CD4-positive, alpha-beta T cell (primary cell): ENCODE measurements at regions not wholly inside any gene's neighbourhood (a gene's known extent, or its start where the extent isn't known, plus 50 kb on each side); places are given as distances from the start of the nearest gene placed in this dataset.

Experiments used
- ATAC-seq: fragments of 200-7000 bp; cut with Tn5 transposase; one replicate; pipeline ENCODE4 v1.10.0; 2022; ENCODE audit warnings: mild to moderate bottlenecking; ENCODE audit not compliant: poor library complexity
- CTCF ChIA-PET: fragments of 350-600 bp; sonication (Branson Sonifier 250); formaldehyde crosslinking; loops from one replicate; lab custom pipeline; 2021; ENCODE audit warnings: antibody characterized with exemption, inconsistent platforms; lab: Charles Lee
- POLR2A ChIA-PET: fragments of 350-600 bp; sonication (Branson Sonifier 250); formaldehyde crosslinking; loops from one replicate; lab custom pipeline; 2021; ENCODE audit warnings: antibody characterized with exemption, inconsistent platforms; lab: Charles Lee
- DNase-seq, 14 experiments: peaks; one replicate each; pipeline ENCODE4 v3.0.0-alpha.2; 2013 to 2020; ENCODE audit warnings: mixed read lengths in 2 of 14
- H3K27ac ChIP-seq, 2 donors: one replicate each; pipeline versions ENCODE4 v1.5.1 to v1.7.0; 2013; ENCODE audit warnings: low read length in 2 of 2, low read depth in 1 of 2, mild to moderate bottlenecking in 1 of 2
- H3K27me3 ChIP-seq, 2 experiments: 1 replicate in 1 of 2; 2 replicates in 1 of 2; pipeline versions ENCODE4 v1.6.1 to v1.7.0; 2013; ENCODE audit warnings: low read length in 2 of 2, control low read depth in 1 of 2, mild to moderate bottlenecking in 1 of 2, moderate library complexity in 1 of 2; ENCODE audit not compliant: insufficient read depth in 2 of 2, control insufficient read depth in 1 of 2
- H3K36me3 ChIP-seq: one replicate; pipeline ENCODE4 v1.6.1; 2013; ENCODE audit warnings: low read length, control low read depth; ENCODE audit not compliant: insufficient read depth
- H3K4me1 ChIP-seq: one replicate; pipeline ENCODE4 v1.6.1; 2013; ENCODE audit warnings: low read length, control low read depth; ENCODE audit not compliant: insufficient read depth
- H3K4me3 ChIP-seq: one replicate; pipeline ENCODE4 v1.5.1; 2013; ENCODE audit warnings: mild to moderate bottlenecking, low read length, moderate library complexity
- H3K9me3 ChIP-seq, 2 experiments: 1 replicate in 1 of 2; 2 replicates in 1 of 2; pipeline versions ENCODE4 v1.6.1 to v1.7.0; 2013; ENCODE audit warnings: low read length in 2 of 2, mild to moderate bottlenecking in 2 of 2, control low read depth in 1 of 2, moderate library complexity in 1 of 2; ENCODE audit not compliant: control insufficient read depth in 1 of 2, insufficient read depth in 1 of 2
- H3K27ac Mint-ChIP-seq: one replicate; pipeline ENCODE4 v1.8.0; 2020; ENCODE audit warnings: mixed read lengths
- H3K27me3 Mint-ChIP-seq: one replicate; pipeline ENCODE4 v1.8.0; 2021; ENCODE audit warnings: mixed read lengths
- H3K36me3 Mint-ChIP-seq: one replicate; pipeline ENCODE4 v1.8.0; 2021; ENCODE audit warnings: low read depth, mixed read lengths
- H3K4me1 Mint-ChIP-seq: one replicate; pipeline ENCODE4 v1.8.0; 2021; ENCODE audit warnings: low read depth, mixed read lengths
- H3K4me3 Mint-ChIP-seq: one replicate; pipeline ENCODE4 v1.8.0; 2020; ENCODE audit warnings: mild to moderate bottlenecking, mixed read lengths
- H3K9me3 Mint-ChIP-seq: one replicate; pipeline ENCODE4 v1.8.0; 2020; ENCODE audit warnings: mixed read lengths
- intact Hi-C, 2 experiments: fragments of 100-400 bp; cut with DNase I in 1 of 2; cut with micrococcal nuclease in 1 of 2; formaldehyde crosslinking; loops; one replicate each; pipeline versions ENCODE4 v1.15.1 to v1.9.0; 2023 to 2025; cut with DNase I, micrococcal nuclease
- TF ChIP-seq, protein P1 (sequence below): fragments of 200-600 bp; IDR thresholded peaks from one replicate; pipeline ENCODE4 v1.8.0; 2022; ENCODE audit warnings: antibody characterized with exemption, mild to moderate bottlenecking

DNA sequence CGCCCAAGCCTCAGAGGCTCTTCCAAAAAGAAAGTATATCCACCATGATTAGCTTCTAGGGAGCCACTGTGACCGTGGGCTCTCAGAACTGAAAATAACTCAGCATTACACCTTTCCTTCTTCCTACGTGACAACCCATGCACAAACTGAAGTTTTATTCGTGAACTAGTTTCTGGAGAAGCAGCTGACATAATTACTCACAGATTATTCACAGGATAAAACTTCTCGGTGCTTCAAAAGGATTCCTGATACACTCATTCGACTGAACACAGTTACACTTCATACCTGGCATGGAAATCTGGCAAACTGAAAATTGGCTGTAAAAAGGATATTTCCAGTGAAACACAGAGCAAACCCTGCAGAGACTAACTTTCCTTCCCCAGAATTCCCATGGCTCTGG is 139.2 kb upstream of the PTER start:
- Mint-ChIP-seq H3K9me3 (no peaks in the 10 kb centered on the region), H3K36me3 (no peaks in the 10 kb centered on the region), H3K4me1 (no peaks in the 10 kb centered on the region), H3K4me3 (no peak overlapping the region), H3K27ac (no peak overlapping the region), H3K27me3 (peaks cover 9% of the 10 kb centered on the region)
- ATAC-seq = no peak
- Histone ChIP-seq H3K36me3 (no peaks in the 10 kb centered on the region), H3K27me3 (no peaks in the 10 kb centered on the region), H3K4me1 (no peaks in the 10 kb centered on the region), H3K4me3 (no peak overlapping the region), H3K27ac (no peak overlapping the region), H3K9me3 (no peaks in the 10 kb centered on the region)
- TF ChIP-seq, protein P1, sequence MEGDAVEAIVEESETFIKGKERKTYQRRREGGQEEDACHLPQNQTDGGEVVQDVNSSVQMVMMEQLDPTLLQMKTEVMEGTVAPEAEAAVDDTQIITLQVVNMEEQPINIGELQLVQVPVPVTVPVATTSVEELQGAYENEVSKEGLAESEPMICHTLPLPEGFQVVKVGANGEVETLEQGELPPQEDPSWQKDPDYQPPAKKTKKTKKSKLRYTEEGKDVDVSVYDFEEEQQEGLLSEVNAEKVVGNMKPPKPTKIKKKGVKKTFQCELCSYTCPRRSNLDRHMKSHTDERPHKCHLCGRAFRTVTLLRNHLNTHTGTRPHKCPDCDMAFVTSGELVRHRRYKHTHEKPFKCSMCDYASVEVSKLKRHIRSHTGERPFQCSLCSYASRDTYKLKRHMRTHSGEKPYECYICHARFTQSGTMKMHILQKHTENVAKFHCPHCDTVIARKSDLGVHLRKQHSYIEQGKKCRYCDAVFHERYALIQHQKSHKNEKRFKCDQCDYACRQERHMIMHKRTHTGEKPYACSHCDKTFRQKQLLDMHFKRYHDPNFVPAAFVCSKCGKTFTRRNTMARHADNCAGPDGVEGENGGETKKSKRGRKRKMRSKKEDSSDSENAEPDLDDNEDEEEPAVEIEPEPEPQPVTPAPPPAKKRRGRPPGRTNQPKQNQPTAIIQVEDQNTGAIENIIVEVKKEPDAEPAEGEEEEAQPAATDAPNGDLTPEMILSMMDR = no peak
- POLR2A ChIA-PET = no interaction called here
- DNase-seq = no peak
- CTCF ChIA-PET = no interaction called here
- intact Hi-C loops = no loop called here

GRCh38 chr10:16304311-16304710 is 132.5 kb upstream of the PTER start:
- no peak overlapping the region for H3K27ac Mint-ChIP-seq
- no peak overlapping the region for H3K27ac ChIP-seq
- DNase-seq = no peak
- ChIA-PET POLR2A (no interaction called here), CTCF (no interaction called here)
- H3K36me3 ChIP-seq = no peaks in the 10 kb centered on the region
- no peak overlapping the region for H3K4me3 Mint-ChIP-seq
- intact Hi-C loops = no loop called here
- TF ChIP-seq, protein P1 = no peak
- no peaks in the 10 kb centered on the region for H3K4me1 Mint-ChIP-seq
- no peaks in the 10 kb centered on the region for H3K27me3 ChIP-seq
- no peaks in the 10 kb centered on the region for H3K9me3 ChIP-seq
- no peaks in the 10 kb centered on the region for H3K36me3 Mint-ChIP-seq
- H3K4me3 ChIP-seq = no peak overlapping the region
- no peaks in the 10 kb centered on the region for H3K27me3 Mint-ChIP-seq
- no peak for ATAC-seq
- no peaks in the 10 kb centered on the region for H3K4me1 ChIP-seq
- peaks cover 2% of the 10 kb centered on the region for H3K9me3 Mint-ChIP-seq

- no peaks in the 10 kb centered on the region for H3K27me3 Mint-ChIP-seq
- no peak overlapping the region for H3K27ac ChIP-seq
- ChIA-PET POLR2A (no interaction called here), CTCF (no interaction called here)
- ATAC-seq = no peak
- H3K4me3 Mint-ChIP-seq = no peak overlapping the region
- H3K4me1 Mint-ChIP-seq = no peaks in the 10 kb centered on the region
- no peaks in the 10 kb centered on the region for H3K27me3 ChIP-seq
- TF ChIP-seq, protein P1 = no peak
- no peaks in the 10 kb centered on the region for H3K36me3 ChIP-seq
- no peak overlapping the region for H3K4me3 ChIP-seq
- no peaks in the 10 kb centered on the region for H3K36me3 Mint-ChIP-seq
- peaks cover 5% of the 10 kb centered on the region for H3K9me3 Mint-ChIP-seq
- no peaks in the 10 kb centered on the region for H3K4me1 ChIP-seq
- H3K9me3 ChIP-seq = no peaks in the 10 kb centered on the region
- intact Hi-C loops = no loop called here
- no peak for DNase-seq
- H3K27ac Mint-ChIP-seq = no peak overlapping the region
Observed at GRCh38 chr10:16310440-16310839, 126.4 kb upstream of the PTER start.
